Omental fat pad (tissue), 3 donors: ENCODE measurements at regions not wholly inside any gene's neighbourhood (a gene's known extent, or its start where the extent isn't known, plus 50 kb on each side); places are given as distances from the start of the nearest gene placed in this dataset.
A peak's percentile ranks its signal among the peaks of the same experiment; 100 is the strongest.
"Not testable (repeated sequence)": the region's sequence is repeated elsewhere in the genome, so short reads cannot be mapped to it uniquely, and the experiment has no call there.

Source experiments
- ATAC-seq: fragments of 150-250 bp; one replicate; pipeline ENCODE4 v1.9.1; 2016; ENCODE audit warnings: mild to moderate bottlenecking, moderate library complexity; ENCODE audit not compliant: low FRiP score
- DNase-seq: peaks from one replicate; pipeline ENCODE4 v3.0.0-alpha.2; 2019; ENCODE audit warnings: low spot score
- TF ChIP-seq, protein P1 (sequence below), 3 donors: fragments of 450-650 bp; IDR thresholded peaks; one replicate each; pipeline ENCODE4 v1.5.1; 2016 to 2017; ENCODE audit warnings: antibody characterized with exemption in 3 of 3, mild to moderate bottlenecking in 3 of 3, moderate library complexity in 2 of 3

DNA sequence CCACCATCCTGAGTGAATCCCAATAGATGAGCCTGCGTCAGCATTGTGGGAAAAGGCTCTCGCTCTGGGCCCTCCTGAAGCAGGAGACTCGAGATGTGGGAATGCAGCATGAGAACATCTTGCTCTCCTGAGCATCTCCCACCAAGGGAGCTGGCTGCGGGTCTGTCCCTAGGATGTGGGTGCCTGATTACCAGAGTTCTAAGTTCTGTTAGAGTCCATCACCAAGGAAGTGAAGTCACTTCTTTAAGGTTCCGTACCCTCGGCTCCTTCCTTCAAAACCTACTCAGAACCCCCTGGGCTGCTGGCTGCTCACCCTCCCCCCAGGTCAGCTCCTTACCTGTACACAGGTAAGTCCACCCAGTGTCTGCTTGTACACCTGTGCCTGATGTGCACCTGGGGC lies 100.5 kb upstream of the IGLL5 start:
- no peak for ATAC-seq
- no peak for DNase-seq
- TF ChIP-seq, protein P1, sequence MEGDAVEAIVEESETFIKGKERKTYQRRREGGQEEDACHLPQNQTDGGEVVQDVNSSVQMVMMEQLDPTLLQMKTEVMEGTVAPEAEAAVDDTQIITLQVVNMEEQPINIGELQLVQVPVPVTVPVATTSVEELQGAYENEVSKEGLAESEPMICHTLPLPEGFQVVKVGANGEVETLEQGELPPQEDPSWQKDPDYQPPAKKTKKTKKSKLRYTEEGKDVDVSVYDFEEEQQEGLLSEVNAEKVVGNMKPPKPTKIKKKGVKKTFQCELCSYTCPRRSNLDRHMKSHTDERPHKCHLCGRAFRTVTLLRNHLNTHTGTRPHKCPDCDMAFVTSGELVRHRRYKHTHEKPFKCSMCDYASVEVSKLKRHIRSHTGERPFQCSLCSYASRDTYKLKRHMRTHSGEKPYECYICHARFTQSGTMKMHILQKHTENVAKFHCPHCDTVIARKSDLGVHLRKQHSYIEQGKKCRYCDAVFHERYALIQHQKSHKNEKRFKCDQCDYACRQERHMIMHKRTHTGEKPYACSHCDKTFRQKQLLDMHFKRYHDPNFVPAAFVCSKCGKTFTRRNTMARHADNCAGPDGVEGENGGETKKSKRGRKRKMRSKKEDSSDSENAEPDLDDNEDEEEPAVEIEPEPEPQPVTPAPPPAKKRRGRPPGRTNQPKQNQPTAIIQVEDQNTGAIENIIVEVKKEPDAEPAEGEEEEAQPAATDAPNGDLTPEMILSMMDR (IDR thresholded peaks at IDR 0.05) = no peak

DNA sequence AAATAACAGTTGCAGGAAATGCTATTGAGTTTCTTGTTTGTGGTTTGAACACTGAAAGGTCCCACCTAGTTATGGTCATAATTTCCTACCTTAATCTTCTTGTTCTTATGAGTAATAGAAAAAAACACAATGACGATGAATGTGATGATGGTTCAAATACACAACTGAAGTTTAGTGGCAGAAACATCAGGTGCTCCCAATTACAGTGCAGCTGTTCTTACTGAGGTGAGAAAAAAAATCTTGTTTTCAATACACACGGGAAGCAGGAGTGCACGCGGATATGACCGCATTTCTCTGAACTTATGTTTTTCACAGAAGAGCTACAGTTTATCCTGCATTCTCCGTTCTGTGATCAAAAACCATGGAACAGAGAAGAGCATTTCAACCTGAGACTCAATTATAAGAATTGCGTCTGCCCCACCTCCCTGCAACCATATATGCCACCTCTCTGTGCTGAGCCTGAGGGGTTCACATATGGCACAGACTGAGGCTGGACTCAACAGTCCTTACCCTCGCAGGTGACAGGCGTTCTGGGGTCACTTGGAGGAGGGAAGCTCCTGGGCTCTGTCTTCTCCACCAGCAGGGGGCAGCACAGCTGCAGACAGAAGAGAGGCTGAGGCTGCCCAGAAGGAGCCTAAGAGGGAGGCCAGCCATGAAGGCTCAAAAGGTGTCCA lies 99.7 kb upstream of the IGLL5 start:
- no peak for ATAC-seq
- peak; percentile 39 for DNase-seq
- TF ChIP-seq, protein P1 (IDR thresholded peaks at IDR 0.05) = no peak

- TF ChIP-seq, protein P1 (IDR thresholded peaks at IDR 0.05) = no peak
- ATAC-seq (no peak), DNase-seq (no peak)
Measured at GRCh38 chr22:22788460-22789037, 99.1 kb upstream of the IGLL5 start.

- no peak for ATAC-seq
- TF ChIP-seq, protein P1 (IDR thresholded peaks at IDR 0.05) = no peak
- no peak for DNase-seq
Measured at GRCh38 chr22:22789233-22789921, 98.2 kb upstream of the IGLL5 start.

GRCh38 chr22:22789922-22790845 lies 97.4 kb upstream of the IGLL5 start:
- no peak for ATAC-seq
- TF ChIP-seq, protein P1 (IDR thresholded peaks at IDR 0.05) = no peak

GRCh38 chr22:22791438-22792181 lies 96.0 kb upstream of the IGLL5 start:
- ATAC-seq (no peak), DNase-seq (no peak)
- TF ChIP-seq, protein P1 (IDR thresholded peaks at IDR 0.05) = no peak

More at GRCh38 chr22:22789922-22790845, 97.4 kb upstream of the IGLL5 start:
- no peak for DNase-seq

DNA sequence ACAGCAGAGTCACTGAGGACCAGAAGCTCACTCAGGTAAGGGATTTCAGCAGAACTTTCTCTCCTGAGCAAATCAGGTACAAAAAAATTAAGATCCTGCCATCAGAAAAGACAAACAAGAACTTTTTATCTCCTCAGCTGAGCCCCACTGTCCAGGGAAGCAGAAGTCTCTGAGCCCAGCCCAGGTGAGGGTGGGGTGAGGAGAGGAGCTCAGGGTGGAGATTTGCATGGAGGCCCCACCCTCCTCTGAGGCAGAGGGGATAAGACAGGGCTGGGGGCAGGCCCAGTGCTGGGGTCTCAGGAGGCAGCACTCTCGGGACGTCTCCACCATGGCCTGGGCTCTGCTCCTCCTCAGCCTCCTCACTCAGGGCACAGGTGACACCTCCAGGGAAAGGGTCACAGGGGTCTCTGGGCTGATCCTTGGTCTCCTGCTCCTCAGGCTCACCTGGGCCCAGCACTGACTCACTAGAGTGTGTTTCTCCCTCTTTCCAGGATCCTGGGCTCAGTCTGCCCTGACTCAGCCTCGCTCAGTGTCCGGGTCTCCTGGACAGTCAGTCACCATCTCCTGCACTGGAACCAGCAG lies 95.3 kb upstream of the IGLL5 start:
- DNase-seq, ATAC-seq: not testable (repeated sequence)

GRCh38 chr22:22795639-22796038 lies 92.0 kb upstream of the IGLL5 start:
- ATAC-seq, DNase-seq: not testable (repeated sequence)
